ENCODE measurements at regions not wholly inside any gene's neighbourhood (a gene's known extent, or its start where the extent isn't known, plus 50 kb on each side); places are given as distances from the start of the nearest gene placed in this dataset.

- TF ChIP-seq CTCF (IDR thresholded peaks at IDR 0.05; ENCODE audit: insufficient read depth, low read length, poor library complexity, severe bottlenecking) (no peak), EZH2phosphoT487 (conservative IDR thresholded peaks at IDR 0.05; ENCODE audit: low read length) (no peak)
Measured at GRCh38 chr1:60983701-60984061, 98.7 kb upstream of the NFIA start.

All from SU-DHL-6 (cell line).